Thyroid gland (tissue), 4 donors: ENCODE measurements at regions not wholly inside any gene's neighbourhood (a gene's known extent, or its start where the extent isn't known, plus 50 kb on each side); places are given as distances from the start of the nearest gene placed in this dataset.
"Not testable (repeated sequence)": the region's sequence is repeated elsewhere in the genome, so short reads cannot be mapped to it uniquely, and the experiment has no call there.

Source experiments
- POLR2A ChIP-seq, 2 donors: fragments of 450-650 bp; IDR thresholded peaks; one replicate each; pipeline ENCODE4 v1.6.1; 2017; ENCODE audit warnings: antibody characterized with exemption in 2 of 2, mild to moderate bottlenecking in 2 of 2, moderate library complexity in 1 of 2
- TF ChIP-seq, protein P1 (sequence below), 6 experiments: fragments of 200-600 bp in 3 of 6; fragments of 450-650 bp in 3 of 6; sonication (generic) in 3 of 6; IDR thresholded peaks; one replicate each; pipeline ENCODE4 v1.5.1; 2016 to 2019; ENCODE audit warnings: antibody characterized with exemption in 6 of 6, mild to moderate bottlenecking in 2 of 6, inconsistent platforms in 1 of 6, moderate library complexity in 1 of 6

DNA sequence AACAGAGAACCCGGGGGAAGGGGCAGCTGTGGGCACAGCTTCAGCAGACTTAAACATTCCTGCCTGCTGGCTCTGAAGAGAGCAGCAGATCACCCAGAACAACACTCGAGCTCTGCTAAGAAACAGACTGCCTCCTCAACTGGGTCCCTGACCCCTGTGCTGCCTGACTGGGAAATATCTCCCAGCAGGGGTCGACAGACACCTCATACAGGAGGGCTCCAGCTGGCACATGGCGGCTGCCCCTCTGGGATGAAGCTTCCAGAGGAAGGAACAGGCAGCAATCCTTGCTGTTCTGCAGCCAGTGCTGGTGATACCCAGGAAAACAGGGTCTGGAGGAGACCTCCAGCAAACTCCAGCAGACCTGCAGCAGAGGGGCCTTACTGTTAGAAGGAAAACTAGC, 234.5 kb downstream of the TACR3 start:
- TF ChIP-seq, protein P1, sequence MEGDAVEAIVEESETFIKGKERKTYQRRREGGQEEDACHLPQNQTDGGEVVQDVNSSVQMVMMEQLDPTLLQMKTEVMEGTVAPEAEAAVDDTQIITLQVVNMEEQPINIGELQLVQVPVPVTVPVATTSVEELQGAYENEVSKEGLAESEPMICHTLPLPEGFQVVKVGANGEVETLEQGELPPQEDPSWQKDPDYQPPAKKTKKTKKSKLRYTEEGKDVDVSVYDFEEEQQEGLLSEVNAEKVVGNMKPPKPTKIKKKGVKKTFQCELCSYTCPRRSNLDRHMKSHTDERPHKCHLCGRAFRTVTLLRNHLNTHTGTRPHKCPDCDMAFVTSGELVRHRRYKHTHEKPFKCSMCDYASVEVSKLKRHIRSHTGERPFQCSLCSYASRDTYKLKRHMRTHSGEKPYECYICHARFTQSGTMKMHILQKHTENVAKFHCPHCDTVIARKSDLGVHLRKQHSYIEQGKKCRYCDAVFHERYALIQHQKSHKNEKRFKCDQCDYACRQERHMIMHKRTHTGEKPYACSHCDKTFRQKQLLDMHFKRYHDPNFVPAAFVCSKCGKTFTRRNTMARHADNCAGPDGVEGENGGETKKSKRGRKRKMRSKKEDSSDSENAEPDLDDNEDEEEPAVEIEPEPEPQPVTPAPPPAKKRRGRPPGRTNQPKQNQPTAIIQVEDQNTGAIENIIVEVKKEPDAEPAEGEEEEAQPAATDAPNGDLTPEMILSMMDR (IDR thresholded peaks at IDR 0.05) = not testable (repeated sequence)
- TF ChIP-seq POLR2A (IDR thresholded peaks at IDR 0.05) = not testable (repeated sequence)
